ENCODE measurements at regions not wholly inside any gene's neighbourhood (a gene's known extent, or its start where the extent isn't known, plus 50 kb on each side); places are given as distances from the start of the nearest gene placed in this dataset.

- Histone ChIP-seq H3K36me3 (no peaks in the 10 kb centered on the region), H3K27ac (no peak overlapping the region), H3K27me3 (no peaks in the 10 kb centered on the region), H3K4me3 (no peak overlapping the region), H3K9me3 (no peaks in the 10 kb centered on the region), H3K4me1 (no peaks in the 10 kb centered on the region)
- intact Hi-C loops (cut with DNase I; ENCODE audit: low total_unique reads) = no loop called here
- DNase-seq = no peak
- TF ChIP-seq POLR2A (IDR thresholded peaks at IDR 0.05) (no peak), CTCF (IDR thresholded peaks at IDR 0.05) (no peak)
Measured at GRCh38 chr12:93039062-93039461, 110.0 kb upstream of the EEA1 start.

- Histone ChIP-seq H3K27ac (no peak overlapping the region), H3K4me1 (no peaks in the 10 kb centered on the region), H3K4me3 (no peak overlapping the region), H3K27me3 (no peaks in the 10 kb centered on the region), H3K36me3 (no peaks in the 10 kb centered on the region), H3K9me3 (no peaks in the 10 kb centered on the region)
- TF ChIP-seq POLR2A (IDR thresholded peaks at IDR 0.05) (no peak), CTCF (IDR thresholded peaks at IDR 0.05) (no peak)
- intact Hi-C loops (cut with DNase I; ENCODE audit: low total_unique reads) = no loop called here
- no peak for DNase-seq
Measured at GRCh38 chr12:93039930-93040329, 110.8 kb upstream of the EEA1 start.

DNA sequence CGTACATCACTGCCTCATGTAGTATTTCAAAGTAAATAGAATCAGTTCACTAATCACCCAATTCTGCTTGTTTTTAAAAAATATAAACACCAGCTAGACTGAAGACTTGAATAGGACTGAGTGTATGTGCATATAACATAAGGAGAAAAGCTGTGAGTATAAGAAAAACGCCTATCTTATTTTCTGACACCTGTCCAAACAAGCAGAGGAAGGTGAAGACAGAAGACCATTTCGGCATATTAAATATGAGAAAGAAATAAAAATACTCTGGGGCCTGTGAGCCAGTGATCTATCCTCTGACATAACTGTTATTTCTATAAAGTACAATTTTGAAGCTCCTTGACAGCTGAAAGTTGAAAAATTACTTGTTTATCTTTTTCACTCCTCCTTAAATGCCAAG is 111.3 kb upstream of the EEA1 start:
- H3K27me3 ChIP-seq = no peaks in the 10 kb centered on the region
- H3K9me3 ChIP-seq = no peaks in the 10 kb centered on the region
- DNase-seq = no peak
- H3K27ac ChIP-seq = no peak overlapping the region
- H3K36me3 ChIP-seq = no peaks in the 10 kb centered on the region
- TF ChIP-seq POLR2A (IDR thresholded peaks at IDR 0.05) (no peak), CTCF (IDR thresholded peaks at IDR 0.05) (no peak)
- intact Hi-C loops (cut with DNase I; ENCODE audit: low total_unique reads) = no loop called here
- H3K4me3 ChIP-seq = no peak overlapping the region
- no peaks in the 10 kb centered on the region for H3K4me1 ChIP-seq

DNA sequence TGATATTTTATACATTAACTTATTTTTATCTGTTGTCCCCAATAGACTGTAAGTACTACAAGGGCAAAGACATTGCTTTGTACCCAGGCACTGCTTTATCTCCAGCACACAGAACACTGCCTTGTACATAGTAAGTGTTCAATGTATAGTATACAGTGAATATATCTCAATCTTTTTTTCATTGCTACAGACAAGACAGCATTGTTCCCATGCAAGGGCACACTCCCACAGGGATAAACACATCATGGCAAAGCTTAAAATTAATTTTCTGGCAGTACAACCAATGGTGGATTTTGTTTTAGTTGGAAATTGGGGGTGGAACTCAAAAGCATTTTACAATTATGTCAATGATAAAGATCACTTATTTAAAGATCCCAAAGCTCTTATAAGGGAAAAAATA is 112.3 kb upstream of the EEA1 start:
- TF ChIP-seq CTCF (IDR thresholded peaks at IDR 0.05) (no peak), POLR2A (IDR thresholded peaks at IDR 0.05) (no peak)
- H3K4me3 ChIP-seq = no peak overlapping the region
- no peak overlapping the region for H3K27ac ChIP-seq
- no peaks in the 10 kb centered on the region for H3K27me3 ChIP-seq
- intact Hi-C loops (cut with DNase I; ENCODE audit: low total_unique reads) = no loop called here
- no peaks in the 10 kb centered on the region for H3K36me3 ChIP-seq
- no peaks in the 10 kb centered on the region for H3K9me3 ChIP-seq
- H3K4me1 ChIP-seq = no peaks in the 10 kb centered on the region
- no peak for DNase-seq

DNA sequence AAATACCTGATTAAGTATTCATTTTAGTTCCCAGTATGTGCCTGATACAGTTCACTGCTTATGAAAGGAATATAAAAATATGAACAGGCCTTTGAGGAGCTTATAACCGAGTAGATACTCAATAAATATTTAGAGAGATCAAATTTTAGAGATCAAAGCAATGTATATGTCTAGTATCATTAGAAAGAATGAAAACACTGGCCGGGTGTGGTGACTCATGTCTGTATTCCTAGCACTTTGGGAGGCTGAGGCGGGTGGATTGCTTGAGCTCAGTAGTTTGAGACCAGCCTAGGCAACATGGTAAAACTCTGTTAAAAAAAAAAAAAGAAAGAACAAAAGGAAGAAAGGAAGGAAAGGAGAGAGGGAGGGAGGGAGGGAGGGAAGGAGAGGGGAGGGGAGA is 113.2 kb upstream of the EEA1 start:
- Histone ChIP-seq H3K4me1 (no peaks in the 10 kb centered on the region), H3K9me3 (no peaks in the 10 kb centered on the region), H3K27ac (no peak overlapping the region), H3K36me3 (no peaks in the 10 kb centered on the region), H3K27me3 (no peaks in the 10 kb centered on the region), H3K4me3 (no peak overlapping the region)
- intact Hi-C loops (cut with DNase I; ENCODE audit: low total_unique reads) = no loop called here
- DNase-seq = no peak
- TF ChIP-seq POLR2A (IDR thresholded peaks at IDR 0.05) = no peak
- no peak for TF ChIP-seq CTCF (IDR thresholded peaks at IDR 0.05)

Measured in uterus (tissue), 3 donors.